GM23248 (cell line): ENCODE measurements at regions not wholly inside any gene's neighbourhood (a gene's known extent, or its start where the extent isn't known, plus 50 kb on each side); places are given as distances from the start of the nearest gene placed in this dataset.

Experiments used
- EZH2 ChIP-seq: fragments of 200-600 bp; sonication (generic); IDR thresholded peaks from 2 replicates; pipeline ENCODE4 v1.6.1; 2018; ENCODE audit warnings: antibody characterized with exemption, mild to moderate bottlenecking; ENCODE audit not compliant: insufficient read depth, poor library complexity, severe bottlenecking
- EZH2phosphoT487 ChIP-seq: fragments of 200-600 bp; sonication (generic); IDR thresholded peaks from 2 replicates; pipeline ENCODE4 v1.6.1; 2018; ENCODE audit warnings: antibody characterized with exemption, moderate library complexity, mild to moderate bottlenecking, low read depth; ENCODE audit not compliant: insufficient read depth

DNA sequence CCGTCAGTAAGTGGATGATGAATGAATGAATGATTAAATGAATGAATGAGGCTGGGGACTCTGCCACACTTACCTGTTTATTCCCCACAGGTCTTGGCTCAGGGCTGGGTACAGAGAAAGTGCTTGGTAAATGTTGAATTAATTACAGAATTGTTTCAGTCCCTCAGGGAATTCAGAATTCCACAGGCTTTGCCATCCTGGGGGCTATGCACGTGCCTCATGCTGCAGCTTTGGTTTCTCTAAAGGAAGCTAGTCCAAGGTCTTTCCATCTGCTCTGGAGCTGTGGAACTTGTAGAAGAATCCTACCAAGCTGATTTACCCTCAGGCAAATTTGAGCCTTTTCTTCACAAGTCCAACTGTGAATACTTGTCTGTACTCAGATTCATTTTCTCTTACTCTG lies 376.8 kb upstream of the AJAP1 start:
- TF ChIP-seq EZH2phosphoT487 (no peak), EZH2 (no peak)
